Vagina (tissue), 2 donors: ENCODE measurements at regions not wholly inside any gene's neighbourhood (a gene's known extent, or its start where the extent isn't known, plus 50 kb on each side); places are given as distances from the start of the nearest gene placed in this dataset.

Experiments used
- DNase-seq, 2 donors: peaks; one replicate each; pipeline ENCODE4 v3.0.0-alpha.2; 2017; ENCODE audit errors: extremely low spot score in 2 of 2
- H3K27ac ChIP-seq: fragments of 200-600 bp; sonication (generic); one replicate; pipeline ENCODE4 v1.5.1; 2019
- H3K27me3 ChIP-seq: fragments of 200-600 bp; sonication (generic); one replicate; pipeline ENCODE4 v1.5.1; 2019
- H3K36me3 ChIP-seq, 2 donors: fragments of 200-600 bp; sonication (generic); one replicate each; pipeline ENCODE4 v1.5.1; 2017 to 2019
- H3K4me1 ChIP-seq: fragments of 200-600 bp; sonication (generic); one replicate; pipeline ENCODE4 v1.5.1; 2019
- H3K4me3 ChIP-seq, 2 donors: fragments of 200-600 bp; sonication (generic); 1 replicate in 1 of 2; 2 replicates in 1 of 2; pipeline ENCODE4 v1.5.1; 2016 to 2019
- H3K9me3 ChIP-seq: fragments of 200-600 bp; sonication (generic); one replicate; pipeline ENCODE4 v1.5.1; 2019
- CTCF ChIP-seq, 3 experiments: fragments of 450-650 bp in 2 of 3; fragments of 200-600 bp in 1 of 3; sonication (generic) in 1 of 3; IDR thresholded peaks; one replicate each; pipeline ENCODE4 v1.5.1; 2017 to 2019; ENCODE audit warnings: antibody characterized with exemption in 3 of 3, mild to moderate bottlenecking in 2 of 3, moderate library complexity in 2 of 3
- POLR2A ChIP-seq, 2 donors: fragments of 450-650 bp; IDR thresholded peaks; one replicate each; pipeline ENCODE4 v1.6.1; 2017; ENCODE audit warnings: antibody characterized with exemption in 2 of 2, mild to moderate bottlenecking in 2 of 2, moderate library complexity in 2 of 2
- POLR2AphosphoS5 ChIP-seq, 2 donors: sonication (generic); formaldehyde crosslinking; IDR thresholded peaks; one replicate each; pipeline ENCODE4 v1.9.0; 2017; ENCODE audit warnings: antibody characterized with exemption in 2 of 2, mild to moderate bottlenecking in 2 of 2, low read depth in 1 of 2; ENCODE audit not compliant: insufficient read depth in 1 of 2
- intact Hi-C: fragments of 100-400 bp; cut with DNase I; formaldehyde crosslinking; loops from one replicate; pipeline ENCODE4 v1.15.1; 2023

GRCh38 chr10:49463605-49464004 is 67.7 kb upstream of the DRGX start:
- DNase-seq: no peak
- Histone ChIP-seq H3K9me3 (no peaks in the 10 kb centered on the region), H3K36me3 (peaks cover 0 to 46% of the 10 kb centered on the region in 2 donors), H3K4me3 (no peak overlapping the region), H3K4me1 (no peaks in the 10 kb centered on the region), H3K27ac (no peak overlapping the region), H3K27me3 (no peaks in the 10 kb centered on the region)
- TF ChIP-seq CTCF (IDR thresholded peaks at IDR 0.05): no peak
- TF ChIP-seq POLR2AphosphoS5 (IDR thresholded peaks at IDR 0.05; ENCODE audit: insufficient read depth in 1 of 2, low read depth in 1 of 2): no peak
- no peak for TF ChIP-seq POLR2A (IDR thresholded peaks at IDR 0.05)
- intact Hi-C loops: no loop called here

GRCh38 chr10:49458869-49459268 is 63.0 kb upstream of the DRGX start:
- Histone ChIP-seq H3K36me3 (peaks cover 0 to 52% of the 10 kb centered on the region in 2 donors), H3K27me3 (no peaks in the 10 kb centered on the region), H3K4me1 (no peaks in the 10 kb centered on the region), H3K9me3 (peaks cover 7% of the 10 kb centered on the region), H3K4me3 (no peak overlapping the region), H3K27ac (no peak overlapping the region)
- no peak for DNase-seq
- intact Hi-C loops: no loop called here
- TF ChIP-seq POLR2A (IDR thresholded peaks at IDR 0.05) (no peak), POLR2AphosphoS5 (IDR thresholded peaks at IDR 0.05; ENCODE audit: insufficient read depth in 1 of 2, low read depth in 1 of 2) (no peak), CTCF (IDR thresholded peaks at IDR 0.05) (no peak)

GRCh38 chr10:49457686-49458085 is 61.8 kb upstream of the DRGX start:
- Histone ChIP-seq H3K4me3 (no peak overlapping the region), H3K36me3 (peaks cover 0 to 52% of the 10 kb centered on the region in 2 donors), H3K4me1 (no peaks in the 10 kb centered on the region), H3K9me3 (peaks cover 13% of the 10 kb centered on the region), H3K27ac (no peak overlapping the region), H3K27me3 (no peaks in the 10 kb centered on the region)
- TF ChIP-seq CTCF (IDR thresholded peaks at IDR 0.05) (no peak), POLR2AphosphoS5 (IDR thresholded peaks at IDR 0.05; ENCODE audit: insufficient read depth in 1 of 2, low read depth in 1 of 2) (no peak), POLR2A (IDR thresholded peaks at IDR 0.05) (no peak)
- intact Hi-C loops: no loop called here
- DNase-seq: no peak

GRCh38 chr10:49448924-49449323 is 53.0 kb upstream of the DRGX start:
- intact Hi-C loops: loop anchor here (10.0 kb wide), 1 partner anchor 234 kb away; no protein-coding TSS in a partner anchor

More at GRCh38 chr10:49448924-49449323, 53.0 kb upstream of the DRGX start:
- H3K36me3 ChIP-seq: no peaks in the 10 kb centered on the region
- H3K27ac ChIP-seq: no peak overlapping the region
- no peak for TF ChIP-seq POLR2AphosphoS5 (IDR thresholded peaks at IDR 0.05; ENCODE audit: insufficient read depth in 1 of 2, low read depth in 1 of 2)
- no peak for TF ChIP-seq POLR2A (IDR thresholded peaks at IDR 0.05)
- no peak for TF ChIP-seq CTCF (IDR thresholded peaks at IDR 0.05)
- no peak overlapping the region for H3K4me3 ChIP-seq
- H3K27me3 ChIP-seq: no peaks in the 10 kb centered on the region
- peaks cover 20% of the 10 kb centered on the region for H3K9me3 ChIP-seq
- DNase-seq: no peak
- no peaks in the 10 kb centered on the region for H3K4me1 ChIP-seq
